B cell (primary cell): ENCODE measurements at regions not wholly inside any gene's neighbourhood (a gene's known extent, or its start where the extent isn't known, plus 50 kb on each side); places are given as distances from the start of the nearest gene placed in this dataset.

Experiments used
- ATAC-seq: fragments of 200-7000 bp; cut with Tn5 transposase; one replicate; pipeline ENCODE4 v1.10.0; 2021; ENCODE audit warnings: low read depth, mild to moderate bottlenecking, moderate number of reproducible peaks, moderate library complexity
- CTCF ChIA-PET: fragments of 350-600 bp; sonication (Branson Sonifier 250); formaldehyde crosslinking; loops from one replicate; lab custom pipeline; 2021; ENCODE audit warnings: antibody characterized with exemption, inconsistent platforms; lab: Charles Lee
- POLR2A ChIA-PET: fragments of 350-600 bp; sonication (Branson Sonifier 250); formaldehyde crosslinking; loops from one replicate; lab custom pipeline; 2021; ENCODE audit warnings: antibody characterized with exemption; lab: Charles Lee
- DNase-seq: peaks from one replicate; pipeline ENCODE4 v3.0.0; 2013
- H2AFZ ChIP-seq: 2 replicates; pipeline ENCODE4 v1.6.1; 2012; ENCODE audit warnings: mild to moderate bottlenecking, low read depth, low read length; ENCODE audit not compliant: insufficient read depth, poor library complexity, severe bottlenecking
- H3K27ac ChIP-seq, 2 donors: 1 replicate in 1 of 2; 2 replicates in 1 of 2; pipeline ENCODE4 v1.5.1; 2012 to 2013; ENCODE audit warnings: low read length in 2 of 2, mild to moderate bottlenecking in 2 of 2, moderate library complexity in 1 of 2
- H3K27me3 ChIP-seq, 4 experiments: fragments of 200-600 bp in 1 of 4; sonication (generic) in 1 of 4; replicated peaks in 1 of 4; 1 replicate in 2 of 4; 2 replicates in 2 of 4; pipeline versions ENCODE4 v1.6.1 to v1.7.0; 2013 to 2016; ENCODE audit warnings: low read length in 3 of 4, mild to moderate bottlenecking in 2 of 4, mixed read lengths in 1 of 4, moderate library complexity in 1 of 4; ENCODE audit not compliant: insufficient read depth in 4 of 4, control insufficient read depth in 3 of 4; ENCODE audit errors: control extremely low read depth in 1 of 4
- H3K36me3 ChIP-seq, 2 experiments: replicated peaks in 1 of 2; 1 replicate in 1 of 2; 2 replicates in 1 of 2; pipeline versions ENCODE4 v1.6.1 to v1.7.1; 2013; ENCODE audit warnings: low read length in 1 of 2; ENCODE audit not compliant: insufficient read depth in 2 of 2, control insufficient read depth in 1 of 2; ENCODE audit errors: control extremely low read depth in 1 of 2, extremely low read depth in 1 of 2
- H3K4me1 ChIP-seq, 2 donors: fragments of 200-600 bp in 1 of 2; sonication (generic) in 1 of 2; 1 replicate in 1 of 2; 2 replicates in 1 of 2; pipeline versions ENCODE4 v1.5.1 to v1.6.1; 2013 to 2017; ENCODE audit warnings: low read length in 2 of 2; ENCODE audit not compliant: control insufficient read depth in 2 of 2, insufficient read depth in 2 of 2
- H3K4me2 ChIP-seq: replicated peaks from 2 replicates; pipeline ENCODE3; 2012; ENCODE audit warnings: mild to moderate bottlenecking, low read depth, low read length; ENCODE audit not compliant: poor library complexity, severe bottlenecking
- H3K4me3 ChIP-seq, 5 experiments: fragments of 200-600 bp in 1 of 5; sonication (generic) in 1 of 5; 1 replicate in 3 of 5; 2 replicates in 2 of 5; pipeline versions ENCODE4 v1.5.1 to v1.7.0; 2011 to 2016; ENCODE audit warnings: low read length in 4 of 5, mild to moderate bottlenecking in 4 of 5, low read depth in 2 of 5, control low read depth in 1 of 5, moderate library complexity in 1 of 5; ENCODE audit not compliant: insufficient read depth in 1 of 5; ENCODE audit errors: control extremely low read depth in 1 of 5, extremely low read depth in 1 of 5
- H3K79me2 ChIP-seq: fragments of 200-600 bp; sonication (generic); one replicate; pipeline ENCODE4 v1.6.0; 2016; ENCODE audit warnings: low read length; ENCODE audit not compliant: control insufficient read depth, insufficient read depth
- H3K9ac ChIP-seq: fragments of 200-600 bp; sonication (generic); 2 replicates; pipeline ENCODE4 v1.6.1; 2017; ENCODE audit warnings: mild to moderate bottlenecking, low read length, moderate library complexity
- H3K9me3 ChIP-seq, 3 donors: one replicate each; pipeline versions ENCODE4 v1.6.1 to v1.7.1; 2013; ENCODE audit warnings: low read length in 2 of 3; ENCODE audit not compliant: control insufficient read depth in 2 of 3, insufficient read depth in 1 of 3; ENCODE audit errors: control extremely low read depth in 1 of 3
- H4K20me1 ChIP-seq: 2 replicates; pipeline ENCODE4 v1.6.0; 2012; ENCODE audit warnings: mild to moderate bottlenecking, low read length; ENCODE audit not compliant: insufficient read depth, control insufficient read depth, poor library complexity, severe bottlenecking
- H3K27ac Mint-ChIP-seq: one replicate; pipeline ENCODE4 v1.8.0; 2021; ENCODE audit warnings: mixed read lengths
- H3K27me3 Mint-ChIP-seq: one replicate; pipeline ENCODE4 v1.8.0; 2021; ENCODE audit warnings: mixed read lengths
- H3K4me1 Mint-ChIP-seq: one replicate; pipeline ENCODE4 v1.8.0; 2021; ENCODE audit warnings: mixed read lengths
- H3K4me3 Mint-ChIP-seq: one replicate; pipeline ENCODE4 v1.8.0; 2021; ENCODE audit warnings: mixed read lengths
- H3K9me3 Mint-ChIP-seq: one replicate; pipeline ENCODE4 v1.8.0; 2022; ENCODE audit warnings: mixed read lengths; ENCODE audit not compliant: insufficient read depth
- CTCF ChIP-seq: fragments of 200-600 bp; IDR thresholded peaks from one replicate; pipeline ENCODE4 v1.8.0; 2022; ENCODE audit warnings: antibody characterized with exemption, mild to moderate bottlenecking
- EZH2 ChIP-seq: IDR thresholded peaks from 2 replicates; pipeline ENCODE4 v1.6.1; 2012; ENCODE audit warnings: borderline replicate concordance, low read depth, mild to moderate bottlenecking, moderate library complexity, low read length; ENCODE audit not compliant: insufficient read depth, poor library complexity, severe bottlenecking
- WGBS: methylation state at CpG from one replicate; pipeline ENCODE4 v1.1.5; 2013; ENCODE audit warnings: missing lambda C conversion rate; ENCODE audit not compliant: insufficient coverage; 5-methylcytosine and 5-hydroxymethylcytosine counted together
- intact Hi-C: fragments of 100-400 bp; cut with micrococcal nuclease; formaldehyde crosslinking; loops from one replicate; pipeline ENCODE4 v1.10.0; 2022

- H3K4me3 ChIP-seq, result no peak overlapping the region
- no peaks in the 10 kb centered on the region for H4K20me1 ChIP-seq
- no peaks in the 10 kb centered on the region for H3K4me1 ChIP-seq
- H3K4me3 Mint-ChIP-seq, result no peak overlapping the region
- 86% methylated on average over 1 of the region's 11 CpGs for WGBS
- DNase-seq, result no peak
- peaks cover 15% of the 10 kb centered on the region for H3K27me3 Mint-ChIP-seq
- no peak overlapping the region for H3K27ac Mint-ChIP-seq
- no peak for ATAC-seq
- no peak overlapping the region for H3K9ac ChIP-seq
- H3K79me2 ChIP-seq, result no peaks in the 10 kb centered on the region
- H2AFZ ChIP-seq, result no peak overlapping the region
- H3K9me3 Mint-ChIP-seq, result no peaks in the 10 kb centered on the region
- peaks cover 0 to 8% (median 0%) of the 10 kb centered on the region in 3 donors for H3K9me3 ChIP-seq
- intact Hi-C loops, result no loop called here
- POLR2A ChIA-PET, result no interaction called here
- H3K4me1 Mint-ChIP-seq, result no peaks in the 10 kb centered on the region
- H3K27ac ChIP-seq, result no peak overlapping the region
- TF ChIP-seq EZH2 (no peak), CTCF (no peak)
- CTCF ChIA-PET, result no interaction called here
- H3K27me3 ChIP-seq, result no peaks in the 10 kb centered on the region
- H3K36me3 ChIP-seq, result no peaks in the 10 kb centered on the region
- H3K4me2 ChIP-seq, result no peak overlapping the region
Observed at GRCh38 chr15:29889542-29890329, 67.5 kb upstream of the TJP1 start.

- no peak overlapping the region for H3K4me3 ChIP-seq
- Mint-ChIP-seq H3K27ac (no peak overlapping the region), H3K27me3 (peaks cover 19% of the 10 kb centered on the region), H3K4me1 (no peaks in the 10 kb centered on the region), H3K9me3 (no peaks in the 10 kb centered on the region), H3K4me3 (no peak overlapping the region)
- H3K9ac ChIP-seq, result no peak overlapping the region
- ChIA-PET CTCF (no interaction called here), POLR2A (no interaction called here)
- DNase-seq, result no peak
- H3K9me3 ChIP-seq, result no peaks in the 10 kb centered on the region
- H3K36me3 ChIP-seq, result no peaks in the 10 kb centered on the region
- H3K4me2 ChIP-seq, result no peak overlapping the region
- no peaks in the 10 kb centered on the region for H4K20me1 ChIP-seq
- no peak overlapping the region for H3K27ac ChIP-seq
- WGBS, result 77% methylated on average over 3 of the region's 5 CpGs
- no peak for ATAC-seq
- H2AFZ ChIP-seq, result no peak overlapping the region
- H3K79me2 ChIP-seq, result no peaks in the 10 kb centered on the region
- intact Hi-C loops, result no loop called here
- no peaks in the 10 kb centered on the region for H3K27me3 ChIP-seq
- no peaks in the 10 kb centered on the region for H3K4me1 ChIP-seq
- no peak for TF ChIP-seq EZH2
- TF ChIP-seq CTCF, result no peak
Observed at GRCh38 chr15:29888646-29889045, 66.4 kb upstream of the TJP1 start.
